ENCODE measurements at regions not wholly inside any gene's neighbourhood (a gene's known extent, or its start where the extent isn't known, plus 50 kb on each side); places are given as distances from the start of the nearest gene placed in this dataset.

GRCh38 chr14:58725871-58726270 is 88.1 kb downstream of the DACT1 start:
- Histone ChIP-seq H3K9ac (replicated peaks in 1 of 4; ENCODE audit: extremely low read depth in 1 of 4, low read depth in 3 of 4, low read length in 3 of 4) (no peak overlapping the region), H4K5ac (ENCODE audit: insufficient read length, low read depth, low read length) (no peak overlapping the region), H3K27ac (ENCODE audit: low read depth, low read length) (no peak overlapping the region), H3K79me2 (ENCODE audit: control insufficient read depth in 1 of 2, insufficient read depth in 2 of 2, low read length in 2 of 2) (no peaks in the 10 kb centered on the region), H3K56ac (replicated peaks; ENCODE audit: insufficient read length, low read depth, low read length) (no peak overlapping the region), H2BK12ac (ENCODE audit: low read depth, low read length) (no peak overlapping the region), H2AFZ (ENCODE audit: low read length) (no peak overlapping the region), H2BK20ac (ENCODE audit: low read length) (no peak overlapping the region), H2AK5ac (ENCODE audit: low read depth, low read length) (no peak overlapping the region), H3K79me1 (ENCODE audit: low read depth, low read length) (no peaks in the 10 kb centered on the region), H3K36me3 (ENCODE audit: control insufficient read depth in 2 of 4, insufficient read depth in 4 of 4, low read length in 3 of 4) (no peaks in the 10 kb centered on the region), H4K20me1 (replicated peaks in 1 of 2; ENCODE audit: control insufficient read depth in 1 of 2, insufficient read depth in 2 of 2, low read length in 2 of 2) (no peaks in the 10 kb centered on the region), H2BK120ac (replicated peaks; ENCODE audit: low read depth, low read length) (no peak overlapping the region), H3K4me1 (replicated peaks in 1 of 4; ENCODE audit: control insufficient read depth in 3 of 4, insufficient read depth in 4 of 4, low read length in 3 of 4) (no peaks in the 10 kb centered on the region), H3K4me2 (ENCODE audit: insufficient read depth in 1 of 2, low read depth in 2 of 2, low read length in 2 of 2) (no peak overlapping the region), H2BK15ac (ENCODE audit: low read length) (no peak overlapping the region), H3K18ac (ENCODE audit: extremely low read depth, low read length) (no peak overlapping the region), H3K4ac (replicated peaks; ENCODE audit: insufficient read length, low read depth, low read length) (no peak overlapping the region), H3K23ac (ENCODE audit: insufficient read length) (no peak overlapping the region), H3K9me3 (ENCODE audit: insufficient read depth in 2 of 2, low read depth in 1 of 2, low read length in 1 of 2) (no peaks in the 10 kb centered on the region), H3K23me2 (ENCODE audit: low read depth, low read length) (no peaks in the 10 kb centered on the region), H4K91ac (replicated peaks; ENCODE audit: insufficient read length, low read length) (no peak overlapping the region), H2BK5ac (ENCODE audit: low read depth, low read length) (no peak overlapping the region), H3K27me3 (replicated peaks in 1 of 4; ENCODE audit: control insufficient read depth in 3 of 4, extremely low read depth in 1 of 4, insufficient read depth in 3 of 4, low read length in 3 of 4) (no peaks in the 10 kb centered on the region), H3K14ac (ENCODE audit: insufficient read length) (no peak overlapping the region), H4K8ac (ENCODE audit: extremely low read depth, insufficient read depth, low read length) (no peak overlapping the region), H3K4me3 (ENCODE audit: extremely low read depth in 1 of 4, insufficient read depth in 2 of 4, low read depth in 3 of 4, low read length in 4 of 4) (no peak overlapping the region)
- DNase-seq (ENCODE audit: low read depth in 1 of 2, low spot score in 2 of 2), result no peak
- WGBS, 2 experiments (ENCODE audit: extremely low coverage in 1 of 2, insufficient coverage in 1 of 2, insufficient read length in 1 of 2, insufficient replicate concordance in 2 of 2, low coverage in 1 of 2, low lambda C conversion rate in 2 of 2, missing lambda C conversion rate in 1 of 2), result 80% methylated on average over 2 of the region's 2 CpGs; no CpG with 5 or more reads in 1 of the 2 experiments
- no peak for FAIRE-seq
- ChIA-PET POLR2A (ENCODE audit: partially characterized antibody) (no interaction called here), CTCF (ENCODE audit: partially characterized antibody) (no interaction called here)
- TF ChIP-seq POLR2A (IDR thresholded peaks at IDR 0.05; ENCODE audit: control extremely low read depth in 1 of 2, low read depth in 2 of 2, low read length in 2 of 2) (no peak), JUN (IDR thresholded peaks at IDR 0.05; ENCODE audit: low read depth, low read length) (no peak), YY1 (IDR thresholded peaks at IDR 0.05; ENCODE audit: low read depth, low read length) (no peak), SP4 (IDR thresholded peaks at IDR 0.05; ENCODE audit: low read length) (no peak), TAF1 (IDR thresholded peaks at IDR 0.05; ENCODE audit: low read depth, low read length) (no peak), SAP30 (IDR thresholded peaks at IDR 0.05; ENCODE audit: insufficient read depth, insufficient replicate concordance, low read length) (no peak)
